CD14-positive monocyte (primary cell): ENCODE measurements at regions not wholly inside any gene's neighbourhood (a gene's known extent, or its start where the extent isn't known, plus 50 kb on each side); places are given as distances from the start of the nearest gene placed in this dataset.

Experiments used
- DNase-seq, 3 donors: peaks; one replicate each; pipeline ENCODE4 v3.0.0-alpha.2; 2011 to 2022
- H2AFZ ChIP-seq: 2 replicates; pipeline ENCODE4 v1.6.0; 2012; ENCODE audit warnings: mild to moderate bottlenecking, low read depth, low read length, inconsistent platforms; ENCODE audit not compliant: insufficient read depth, poor library complexity, severe bottlenecking
- H3K27ac ChIP-seq, 2 donors: 1 replicate in 1 of 2; 2 replicates in 1 of 2; pipeline ENCODE4 v1.5.1; 2012 to 2013; ENCODE audit warnings: low read length in 2 of 2, control low read depth in 1 of 2, inconsistent platforms in 1 of 2, low read depth in 1 of 2, mild to moderate bottlenecking in 1 of 2
- H3K27me3 ChIP-seq, 2 donors: one replicate each; pipeline versions ENCODE4 v1.6.0 to v1.6.1; 2011 to 2013; ENCODE audit warnings: low read length in 2 of 2; ENCODE audit not compliant: control insufficient read depth in 2 of 2, insufficient read depth in 2 of 2
- H3K36me3 ChIP-seq, 2 donors: replicated peaks in 1 of 2; 1 replicate in 1 of 2; 2 replicates in 1 of 2; pipeline versions ENCODE4 v1.5.1 to v1.6.1; 2012 to 2013; ENCODE audit warnings: low read length in 2 of 2, control low read depth in 1 of 2, inconsistent platforms in 1 of 2, mild to moderate bottlenecking in 1 of 2; ENCODE audit not compliant: insufficient read depth in 2 of 2, control insufficient read depth in 1 of 2
- H3K4me1 ChIP-seq, 2 donors: 1 replicate in 1 of 2; 2 replicates in 1 of 2; pipeline versions ENCODE4 v1.5.1 to v1.6.1; 2012 to 2013; ENCODE audit warnings: low read length in 2 of 2, control low read depth in 1 of 2, inconsistent platforms in 1 of 2, mild to moderate bottlenecking in 1 of 2, moderate library complexity in 1 of 2; ENCODE audit not compliant: insufficient read depth in 2 of 2, control insufficient read depth in 1 of 2
- H3K4me2 ChIP-seq: replicated peaks from 2 replicates; pipeline ENCODE3; 2012; ENCODE audit warnings: low read length, moderate library complexity, mild to moderate bottlenecking; ENCODE audit not compliant: poor library complexity, severe bottlenecking; ENCODE audit errors: extremely low read depth
- H3K4me3 ChIP-seq, 3 experiments: fragments of 200-600 bp in 1 of 3; sonication (generic) in 1 of 3; replicated peaks in 1 of 3; 1 replicate in 2 of 3; 2 replicates in 1 of 3; pipeline ENCODE4 v1.5.1; 2011 to 2013; ENCODE audit warnings: low read length in 3 of 3, mild to moderate bottlenecking in 3 of 3, control low read depth in 2 of 3, low read depth in 2 of 3, inconsistent platforms in 1 of 3, moderate library complexity in 1 of 3
- H3K79me2 ChIP-seq: 2 replicates; pipeline ENCODE4 v1.6.0; 2012; ENCODE audit warnings: mild to moderate bottlenecking, control low read depth, inconsistent platforms, low read length, moderate library complexity; ENCODE audit not compliant: insufficient read depth
- H3K9ac ChIP-seq: 2 replicates; pipeline ENCODE4 v1.6.0; 2017; ENCODE audit warnings: low read length, mild to moderate bottlenecking; ENCODE audit not compliant: insufficient read depth, poor library complexity, severe bottlenecking
- H3K9me3 ChIP-seq, 2 donors: replicated peaks in 1 of 2; 1 replicate in 1 of 2; 2 replicates in 1 of 2; pipeline versions ENCODE4 v1.5.1 to v1.6.1; 2012 to 2013; ENCODE audit warnings: low read length in 2 of 2, control low read depth in 1 of 2; ENCODE audit not compliant: control insufficient read depth in 1 of 2, insufficient read depth in 1 of 2
- H4K20me1 ChIP-seq: 2 replicates; pipeline ENCODE4 v1.6.0; 2012; ENCODE audit warnings: mild to moderate bottlenecking, low read length, control low read depth, moderate library complexity; ENCODE audit not compliant: insufficient read depth
- H3K27ac Mint-ChIP-seq, 7 donors: one replicate each; pipeline ENCODE4 v1.8.0; 2020; ENCODE audit warnings: mild to moderate bottlenecking in 7 of 7, mixed read lengths in 7 of 7, moderate library complexity in 6 of 7, inconsistent platforms in 2 of 7
- H3K27me3 Mint-ChIP-seq, 3 donors: one replicate each; pipeline ENCODE4 v1.8.0; 2021 to 2022; ENCODE audit warnings: low read depth in 3 of 3, mild to moderate bottlenecking in 3 of 3, mixed read lengths in 3 of 3, moderate library complexity in 3 of 3, inconsistent platforms in 1 of 3
- H3K36me3 Mint-ChIP-seq, 2 donors: one replicate each; pipeline ENCODE4 v1.8.0; 2020; ENCODE audit warnings: mixed read lengths in 2 of 2, inconsistent platforms in 1 of 2, mild to moderate bottlenecking in 1 of 2
- H3K4me1 Mint-ChIP-seq: one replicate; pipeline ENCODE4 v1.8.0; 2020; ENCODE audit warnings: mild to moderate bottlenecking, mixed read lengths
- H3K4me3 Mint-ChIP-seq, 2 donors: one replicate each; pipeline ENCODE4 v1.8.0; 2020; ENCODE audit warnings: mild to moderate bottlenecking in 2 of 2, mixed read lengths in 2 of 2, moderate library complexity in 1 of 2
- H3K9me3 Mint-ChIP-seq, 7 donors: one replicate each; pipeline ENCODE4 v1.8.0; 2020 to 2022; ENCODE audit warnings: mixed read lengths in 7 of 7, mild to moderate bottlenecking in 6 of 7, moderate library complexity in 6 of 7, inconsistent platforms in 2 of 7
- WGBS: methylation state at CpG from one replicate; pipeline ENCODE4 v1.1.5; 2013; ENCODE audit warnings: missing lambda C conversion rate; ENCODE audit not compliant: insufficient coverage; 5-methylcytosine and 5-hydroxymethylcytosine counted together
- intact Hi-C, 2 donors: fragments of 100-400 bp; cut with micrococcal nuclease; formaldehyde crosslinking; loops; one replicate each; pipeline versions ENCODE4 v1.15.0 to v1.15.1; 2023
- TF ChIP-seq, protein P1 (sequence below): fragments of 200-600 bp; IDR thresholded peaks from one replicate; pipeline ENCODE4 v1.8.0; 2022; ENCODE audit warnings: antibody characterized with exemption, mild to moderate bottlenecking

DNA sequence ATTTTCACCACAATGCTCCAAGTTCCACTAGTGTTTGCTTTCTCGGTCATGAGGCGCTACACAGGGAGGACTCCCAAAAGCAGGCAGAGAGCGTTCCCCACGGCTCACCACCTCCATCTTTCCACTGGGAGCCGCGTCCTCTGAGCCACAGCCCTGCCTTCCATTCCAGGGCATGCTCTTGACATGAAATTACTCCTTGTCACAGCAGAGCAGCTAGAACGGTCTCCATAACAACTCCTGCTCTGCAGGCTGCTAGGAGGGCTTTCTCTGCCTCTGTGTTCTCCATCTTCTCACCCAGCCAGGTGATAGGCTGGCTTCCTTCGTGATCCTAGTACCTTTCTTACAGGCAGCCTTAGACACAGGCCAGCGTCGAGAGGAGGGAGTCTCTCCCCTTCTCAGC is 171.8 kb upstream of the UBL3 start:
- Histone ChIP-seq H2AFZ (no peak overlapping the region), H3K36me3 (no peaks in the 10 kb centered on the region), H3K4me1 (no peaks in the 10 kb centered on the region), H3K9ac (no peak overlapping the region), H3K9me3 (no peaks in the 10 kb centered on the region), H3K27me3 (no peaks in the 10 kb centered on the region), H4K20me1 (no peaks in the 10 kb centered on the region), H3K79me2 (no peaks in the 10 kb centered on the region), H3K4me3 (no peak overlapping the region), H3K27ac (no peak overlapping the region), H3K4me2 (no peak overlapping the region)
- Mint-ChIP-seq H3K27me3 (peaks cover 0 to 3% (median 2%) of the 10 kb centered on the region in 3 donors), H3K4me3 (no peak overlapping the region), H3K9me3 (peaks cover 0 to 2% (median 0%) of the 10 kb centered on the region in 7 donors), H3K4me1 (no peaks in the 10 kb centered on the region), H3K27ac (no peak overlapping the region), H3K36me3 (no peaks in the 10 kb centered on the region)
- intact Hi-C loops = no loop called here
- TF ChIP-seq, protein P1, sequence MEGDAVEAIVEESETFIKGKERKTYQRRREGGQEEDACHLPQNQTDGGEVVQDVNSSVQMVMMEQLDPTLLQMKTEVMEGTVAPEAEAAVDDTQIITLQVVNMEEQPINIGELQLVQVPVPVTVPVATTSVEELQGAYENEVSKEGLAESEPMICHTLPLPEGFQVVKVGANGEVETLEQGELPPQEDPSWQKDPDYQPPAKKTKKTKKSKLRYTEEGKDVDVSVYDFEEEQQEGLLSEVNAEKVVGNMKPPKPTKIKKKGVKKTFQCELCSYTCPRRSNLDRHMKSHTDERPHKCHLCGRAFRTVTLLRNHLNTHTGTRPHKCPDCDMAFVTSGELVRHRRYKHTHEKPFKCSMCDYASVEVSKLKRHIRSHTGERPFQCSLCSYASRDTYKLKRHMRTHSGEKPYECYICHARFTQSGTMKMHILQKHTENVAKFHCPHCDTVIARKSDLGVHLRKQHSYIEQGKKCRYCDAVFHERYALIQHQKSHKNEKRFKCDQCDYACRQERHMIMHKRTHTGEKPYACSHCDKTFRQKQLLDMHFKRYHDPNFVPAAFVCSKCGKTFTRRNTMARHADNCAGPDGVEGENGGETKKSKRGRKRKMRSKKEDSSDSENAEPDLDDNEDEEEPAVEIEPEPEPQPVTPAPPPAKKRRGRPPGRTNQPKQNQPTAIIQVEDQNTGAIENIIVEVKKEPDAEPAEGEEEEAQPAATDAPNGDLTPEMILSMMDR = no peak
- WGBS = 91% methylated on average over 6 of the region's 10 CpGs
- no peak for DNase-seq

DNA sequence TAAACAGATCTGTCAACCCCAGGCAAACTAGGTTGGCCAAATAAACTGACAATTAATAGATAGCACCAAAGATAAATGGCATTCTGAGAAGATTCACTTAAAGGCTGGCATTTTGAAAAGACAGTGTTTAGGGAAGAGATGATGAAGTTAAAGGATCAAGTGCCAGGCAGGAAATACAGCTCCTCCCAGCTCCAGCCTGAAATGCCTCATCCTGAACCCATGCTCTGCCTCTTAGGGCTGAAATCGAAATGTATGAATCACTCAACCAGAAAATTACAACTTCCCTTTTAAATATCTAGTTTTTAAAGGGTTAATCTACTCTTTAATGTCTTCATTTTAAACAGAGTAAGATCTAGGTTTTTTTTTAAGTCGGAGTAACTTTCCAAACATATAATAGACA is 171.2 kb upstream of the UBL3 start:
- DNase-seq = no peak
- no peaks in the 10 kb centered on the region for H3K36me3 Mint-ChIP-seq
- H3K27me3 ChIP-seq = no peaks in the 10 kb centered on the region
- H3K9ac ChIP-seq = no peak overlapping the region
- no peaks in the 10 kb centered on the region for H4K20me1 ChIP-seq
- intact Hi-C loops = no loop called here
- H2AFZ ChIP-seq = no peak overlapping the region
- H3K4me3 ChIP-seq = no peak overlapping the region
- H3K27me3 Mint-ChIP-seq = peaks cover 0 to 3% (median 2%) of the 10 kb centered on the region in 3 donors
- no peaks in the 10 kb centered on the region for H3K79me2 ChIP-seq
- H3K4me3 Mint-ChIP-seq = no peak overlapping the region
- H3K4me2 ChIP-seq = no peak overlapping the region
- TF ChIP-seq, protein P1 = no peak
- no peaks in the 10 kb centered on the region for H3K4me1 ChIP-seq
- no peak overlapping the region for H3K27ac Mint-ChIP-seq
- H3K9me3 ChIP-seq = no peaks in the 10 kb centered on the region
- no peaks in the 10 kb centered on the region for H3K36me3 ChIP-seq
- H3K27ac ChIP-seq = no peak overlapping the region
- no CpG with 5 or more reads among the region's 2 CpGs for WGBS
- H3K4me1 Mint-ChIP-seq = no peaks in the 10 kb centered on the region
- peaks cover 0 to 2% (median 0%) of the 10 kb centered on the region in 7 donors for H3K9me3 Mint-ChIP-seq
